ENCODE measurements at regions not wholly inside any gene's neighbourhood (a gene's known extent, or its start where the extent isn't known, plus 50 kb on each side); places are given as distances from the start of the nearest gene placed in this dataset.

- DNase-seq (ENCODE audit: extremely low read depth, low read depth), result no peak
- no peak for TF ChIP-seq CTCF (IDR thresholded peaks at IDR 0.05; ENCODE audit: low read depth, low read length)
These were observed 58.0 kb upstream of the COL24A1 start for GRCh38 chr1:86214605-86215004.

- DNase-seq (ENCODE audit: extremely low read depth, low read depth), result no peak
- no peak for TF ChIP-seq CTCF (IDR thresholded peaks at IDR 0.05; ENCODE audit: low read depth, low read length)
These were observed 52.8 kb upstream of the COL24A1 start for GRCh38 chr1:86209346-86209745.

- peak; percentile 31 for DNase-seq (ENCODE audit: extremely low read depth, low read depth)
- no peak for TF ChIP-seq CTCF (IDR thresholded peaks at IDR 0.05; ENCODE audit: low read depth, low read length)
These were observed 50.8 kb upstream of the COL24A1 start for GRCh38 chr1:86207323-86207722.
